ENCODE measurements at regions not wholly inside any gene's neighbourhood (a gene's known extent, or its start where the extent isn't known, plus 50 kb on each side); places are given as distances from the start of the nearest gene placed in this dataset.

DNA sequence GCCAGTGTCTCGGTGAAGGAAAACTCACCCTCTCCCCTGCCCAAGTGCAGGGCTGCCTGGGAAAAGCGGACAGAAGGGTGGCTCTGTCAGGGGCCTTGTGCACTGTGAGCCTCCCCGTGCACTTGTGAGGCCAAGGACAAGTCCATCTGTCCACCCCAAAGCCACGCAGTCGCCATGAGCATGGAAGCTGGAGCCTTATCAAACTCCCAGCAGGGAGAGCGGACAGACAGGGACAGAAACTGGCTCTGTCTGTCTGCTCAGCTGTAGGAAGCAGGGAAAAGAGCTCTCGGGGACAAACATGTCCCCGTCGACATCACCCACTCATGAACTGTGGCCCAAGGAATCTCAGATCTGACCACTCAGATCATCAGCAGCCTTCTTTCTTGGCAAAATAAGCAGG is 1385.4 kb downstream of the TBC1D22A start:
- TF ChIP-seq, protein P1, sequence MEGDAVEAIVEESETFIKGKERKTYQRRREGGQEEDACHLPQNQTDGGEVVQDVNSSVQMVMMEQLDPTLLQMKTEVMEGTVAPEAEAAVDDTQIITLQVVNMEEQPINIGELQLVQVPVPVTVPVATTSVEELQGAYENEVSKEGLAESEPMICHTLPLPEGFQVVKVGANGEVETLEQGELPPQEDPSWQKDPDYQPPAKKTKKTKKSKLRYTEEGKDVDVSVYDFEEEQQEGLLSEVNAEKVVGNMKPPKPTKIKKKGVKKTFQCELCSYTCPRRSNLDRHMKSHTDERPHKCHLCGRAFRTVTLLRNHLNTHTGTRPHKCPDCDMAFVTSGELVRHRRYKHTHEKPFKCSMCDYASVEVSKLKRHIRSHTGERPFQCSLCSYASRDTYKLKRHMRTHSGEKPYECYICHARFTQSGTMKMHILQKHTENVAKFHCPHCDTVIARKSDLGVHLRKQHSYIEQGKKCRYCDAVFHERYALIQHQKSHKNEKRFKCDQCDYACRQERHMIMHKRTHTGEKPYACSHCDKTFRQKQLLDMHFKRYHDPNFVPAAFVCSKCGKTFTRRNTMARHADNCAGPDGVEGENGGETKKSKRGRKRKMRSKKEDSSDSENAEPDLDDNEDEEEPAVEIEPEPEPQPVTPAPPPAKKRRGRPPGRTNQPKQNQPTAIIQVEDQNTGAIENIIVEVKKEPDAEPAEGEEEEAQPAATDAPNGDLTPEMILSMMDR (IDR thresholded peaks at IDR 0.05; ENCODE audit: low read length): no peak
- TF ChIP-seq EZH2phosphoT487 (IDR thresholded peaks at IDR 0.05; ENCODE audit: low read length) (no peak), EZH2 (optimal IDR thresholded peaks at IDR 0.05; ENCODE audit: low read depth, low read length) (no peak)

Data from MM.1S (cell line).